C4-2B (cell line): ENCODE measurements at regions not wholly inside any gene's neighbourhood (a gene's known extent, or its start where the extent isn't known, plus 50 kb on each side); places are given as distances from the start of the nearest gene placed in this dataset.

Experiments used
- ZFX ChIP-seq: fragments of 450-650 bp; IDR thresholded peaks from 2 replicates; pipeline ENCODE4 v1.6.1; 2017
- TF ChIP-seq, protein P1 (sequence below): fragments of 450-650 bp; conservative IDR thresholded peaks from 2 replicates; pipeline ENCODE4 v1.5.1; 2017; ENCODE audit warnings: mild to moderate bottlenecking

DNA sequence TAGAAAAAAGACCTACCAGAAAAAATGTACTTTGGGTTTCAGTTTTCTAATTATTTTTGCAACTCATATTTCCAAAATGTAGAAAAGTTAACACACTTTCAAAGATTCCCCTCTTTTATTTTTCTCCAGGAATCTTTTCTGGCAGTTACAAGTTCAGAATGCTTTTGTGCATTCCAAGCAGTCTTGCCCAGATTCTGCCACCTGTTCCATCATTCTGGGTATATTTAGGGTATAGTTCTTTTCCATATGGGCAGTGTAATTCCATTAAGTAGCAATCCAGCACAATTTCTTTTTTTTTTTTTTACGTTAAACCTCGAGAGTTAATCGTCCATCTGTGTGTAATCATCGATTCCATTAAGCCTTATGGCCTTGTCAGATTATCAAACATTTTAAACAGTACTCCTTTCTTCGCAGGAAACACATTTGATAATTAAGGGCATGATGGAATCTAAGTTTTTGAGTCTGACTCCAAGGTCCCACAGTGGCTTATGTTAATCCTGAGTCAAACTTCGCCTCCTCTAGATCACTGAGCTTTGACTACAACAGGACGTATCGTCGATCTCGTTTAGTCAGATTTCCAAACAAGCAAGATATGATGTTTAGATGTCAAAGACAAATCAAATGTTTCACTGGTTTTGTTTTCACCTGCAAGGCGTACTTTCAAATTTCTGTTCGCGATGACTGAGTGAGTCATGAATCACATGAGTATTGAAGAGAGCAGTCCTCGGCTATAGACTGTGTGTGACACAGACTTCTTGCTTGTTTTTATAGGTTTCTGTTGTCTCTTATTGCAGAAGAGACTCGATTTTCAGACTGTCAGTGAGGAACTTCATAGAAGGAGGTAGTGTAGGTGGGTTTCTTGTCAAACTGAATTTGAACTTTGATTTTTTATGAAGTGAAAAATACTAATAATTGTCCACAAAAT, 118.9 kb upstream of the GK2 start:
- TF ChIP-seq, protein P1, sequence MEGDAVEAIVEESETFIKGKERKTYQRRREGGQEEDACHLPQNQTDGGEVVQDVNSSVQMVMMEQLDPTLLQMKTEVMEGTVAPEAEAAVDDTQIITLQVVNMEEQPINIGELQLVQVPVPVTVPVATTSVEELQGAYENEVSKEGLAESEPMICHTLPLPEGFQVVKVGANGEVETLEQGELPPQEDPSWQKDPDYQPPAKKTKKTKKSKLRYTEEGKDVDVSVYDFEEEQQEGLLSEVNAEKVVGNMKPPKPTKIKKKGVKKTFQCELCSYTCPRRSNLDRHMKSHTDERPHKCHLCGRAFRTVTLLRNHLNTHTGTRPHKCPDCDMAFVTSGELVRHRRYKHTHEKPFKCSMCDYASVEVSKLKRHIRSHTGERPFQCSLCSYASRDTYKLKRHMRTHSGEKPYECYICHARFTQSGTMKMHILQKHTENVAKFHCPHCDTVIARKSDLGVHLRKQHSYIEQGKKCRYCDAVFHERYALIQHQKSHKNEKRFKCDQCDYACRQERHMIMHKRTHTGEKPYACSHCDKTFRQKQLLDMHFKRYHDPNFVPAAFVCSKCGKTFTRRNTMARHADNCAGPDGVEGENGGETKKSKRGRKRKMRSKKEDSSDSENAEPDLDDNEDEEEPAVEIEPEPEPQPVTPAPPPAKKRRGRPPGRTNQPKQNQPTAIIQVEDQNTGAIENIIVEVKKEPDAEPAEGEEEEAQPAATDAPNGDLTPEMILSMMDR = no peak
- no peak for TF ChIP-seq ZFX
